Stimulated activated CD8-positive, alpha-beta memory T cell treated with anti-CD3 and anti-CD28 coated beads, Interleukin-12 subunit alpha, Interleukin-12 subunit beta, amount 100 ng/mL, for 24 hours (primary cell): ENCODE measurements at regions not wholly inside any gene's neighbourhood (a gene's known extent, or its start where the extent isn't known, plus 50 kb on each side); places are given as distances from the start of the nearest gene placed in this dataset.

Experiments used
- DNase-seq: peaks from one replicate; pipeline ENCODE4 v3.0.0-alpha.2; 2020; ENCODE audit errors: extremely low read depth

GRCh38 chr2:2848621-2849333 lies 517.7 kb upstream of the MYT1L start:
- no peak for DNase-seq

- DNase-seq: no peak
These were observed 517.1 kb upstream of the MYT1L start for GRCh38 chr2:2848198-2848597.

GRCh38 chr2:2847209-2847676 lies 516.2 kb upstream of the MYT1L start:
- no peak for DNase-seq

- no peak for DNase-seq
These were observed 515.5 kb upstream of the MYT1L start for GRCh38 chr2:2846332-2847208.

- DNase-seq: no peak
These were observed 514.8 kb upstream of the MYT1L start for GRCh38 chr2:2845806-2846315.

GRCh38 chr2:2845267-2845666 lies 514.2 kb upstream of the MYT1L start:
- DNase-seq: no peak

GRCh38 chr2:2843969-2844548 lies 513.0 kb upstream of the MYT1L start:
- no peak for DNase-seq

- no peak for DNase-seq
These were observed 511.4 kb upstream of the MYT1L start for GRCh38 chr2:2842466-2842865.

- DNase-seq: no peak
These were observed 509.7 kb upstream of the MYT1L start for GRCh38 chr2:2840681-2841300.

- DNase-seq: no peak
These were observed 508.9 kb upstream of the MYT1L start for GRCh38 chr2:2839782-2840531.

- no peak for DNase-seq
These were observed 508.3 kb upstream of the MYT1L start for GRCh38 chr2:2839393-2839781.

GRCh38 chr2:2838548-2838845 lies 507.4 kb upstream of the MYT1L start:
- no peak for DNase-seq

- DNase-seq: no peak
These were observed 506.9 kb upstream of the MYT1L start for GRCh38 chr2:2837746-2838547.

GRCh38 chr2:2836343-2837070 lies 505.4 kb upstream of the MYT1L start:
- no peak for DNase-seq

- no peak for DNase-seq
These were observed 503.6 kb upstream of the MYT1L start for GRCh38 chr2:2834516-2835254.

GRCh38 chr2:2834105-2834504 lies 503.0 kb upstream of the MYT1L start:
- no peak for DNase-seq

GRCh38 chr2:2832657-2833056 lies 501.6 kb upstream of the MYT1L start:
- no peak for DNase-seq

GRCh38 chr2:2831633-2832032 lies 500.6 kb upstream of the MYT1L start:
- DNase-seq: no peak

- no peak for DNase-seq
These were observed 499.5 kb upstream of the MYT1L start for GRCh38 chr2:2830576-2830975.
